Astrocyte (in vitro differentiated cells and primary cell): ENCODE measurements at regions not wholly inside any gene's neighbourhood (a gene's known extent, or its start where the extent isn't known, plus 50 kb on each side); places are given as distances from the start of the nearest gene placed in this dataset.

Experiments used
- DNase-seq: peaks from one replicate; pipeline ENCODE4 v3.0.0-alpha.2; 2010; ENCODE audit warnings: low read depth
- FAIRE-seq: peaks from 2 replicates; lab custom pipeline; 2011; peaks lifted over from hg19 to GRCh38; lab: Jason Lieb, UNC
- H2AFZ ChIP-seq: 2 replicates; pipeline ENCODE4 v1.6.0; 2012; ENCODE audit warnings: low read depth, low read length, inconsistent platforms
- H3K27ac ChIP-seq: 2 replicates; pipeline ENCODE4 v1.5.1; 2011; ENCODE audit warnings: low read depth, low read length, inconsistent platforms
- H3K27me3 ChIP-seq: 2 replicates; pipeline ENCODE4 v1.6.0; 2011; ENCODE audit warnings: low read length, inconsistent platforms; ENCODE audit not compliant: insufficient read depth
- H3K36me3 ChIP-seq: 2 replicates; pipeline ENCODE4 v1.5.1; 2011; ENCODE audit warnings: low read length, inconsistent platforms; ENCODE audit not compliant: insufficient read depth
- H3K4me1 ChIP-seq: 2 replicates; pipeline ENCODE4 v1.5.1; 2011; ENCODE audit warnings: low read length, inconsistent platforms; ENCODE audit not compliant: insufficient read depth
- H3K4me2 ChIP-seq: 2 replicates; pipeline ENCODE4 v1.6.0; 2012; ENCODE audit warnings: low read length, inconsistent platforms
- H3K4me3 ChIP-seq: 2 replicates; pipeline ENCODE4 v1.5.1; 2011; ENCODE audit warnings: low read depth, mild to moderate bottlenecking, low read length, inconsistent platforms; ENCODE audit not compliant: insufficient read depth
- H3K79me2 ChIP-seq: 2 replicates; pipeline ENCODE4 v1.6.0; 2012; ENCODE audit warnings: mild to moderate bottlenecking, low read length, inconsistent platforms; ENCODE audit not compliant: insufficient read depth
- H3K9ac ChIP-seq: 2 replicates; pipeline ENCODE4 v1.6.0; 2012; ENCODE audit warnings: mild to moderate bottlenecking, low read length, inconsistent platforms
- H3K9me3 ChIP-seq: 2 replicates; pipeline ENCODE4 v1.5.1; 2012; ENCODE audit warnings: low read depth, mild to moderate bottlenecking, low read length, inconsistent platforms; ENCODE audit not compliant: insufficient read depth
- H4K20me1 ChIP-seq: 2 replicates; pipeline ENCODE4 v1.6.0; 2012; ENCODE audit warnings: low read length, inconsistent platforms; ENCODE audit not compliant: insufficient read depth
- H3K27ac Mint-ChIP-seq: one replicate; pipeline ENCODE4 v1.8.0; 2021; ENCODE audit warnings: mild to moderate bottlenecking, mixed read lengths; ENCODE audit not compliant: unreplicated experiment
- H3K27me3 Mint-ChIP-seq: one replicate; pipeline ENCODE4 v1.8.0; 2021; ENCODE audit warnings: low read depth, mixed read lengths; ENCODE audit not compliant: unreplicated experiment
- H3K36me3 Mint-ChIP-seq: one replicate; pipeline ENCODE4 v1.8.0; 2021; ENCODE audit warnings: low read depth, mixed read lengths; ENCODE audit not compliant: unreplicated experiment
- H3K4me1 Mint-ChIP-seq: one replicate; pipeline ENCODE4 v1.8.0; 2021; ENCODE audit warnings: low read depth, mixed read lengths; ENCODE audit not compliant: unreplicated experiment
- H3K4me3 Mint-ChIP-seq: one replicate; pipeline ENCODE4 v1.8.0; 2021; ENCODE audit warnings: mild to moderate bottlenecking, moderate library complexity, mixed read lengths; ENCODE audit not compliant: unreplicated experiment
- H3K9me3 Mint-ChIP-seq: one replicate; pipeline ENCODE4 v1.8.0; 2021; ENCODE audit warnings: mild to moderate bottlenecking, mixed read lengths; ENCODE audit not compliant: unreplicated experiment
- CTCF ChIP-seq: IDR thresholded peaks from 2 replicates; pipeline ENCODE4 v1.5.1; 2011; ENCODE audit warnings: low read depth, mild to moderate bottlenecking, inconsistent platforms, low read length, moderate library complexity; ENCODE audit not compliant: insufficient read depth
- EZH2 ChIP-seq: IDR thresholded peaks from 2 replicates; pipeline ENCODE4 v1.6.1; 2012; ENCODE audit warnings: mild to moderate bottlenecking, low read length, inconsistent platforms; ENCODE audit not compliant: insufficient read depth

GRCh38 chrY:8687154-8687553, 650.1 kb upstream of the TSPY4 start:
- H3K9ac ChIP-seq = no peak overlapping the region
- no peak overlapping the region for H2AFZ ChIP-seq
- H3K79me2 ChIP-seq = no peaks in the 10 kb centered on the region
- TF ChIP-seq CTCF (no peak), EZH2 (no peak)
- no peaks in the 10 kb centered on the region for H4K20me1 ChIP-seq
- H3K4me3 Mint-ChIP-seq = no peak overlapping the region
- no peak overlapping the region for H3K4me3 ChIP-seq
- H3K27me3 Mint-ChIP-seq = no peaks in the 10 kb centered on the region
- H3K36me3 ChIP-seq = no peaks in the 10 kb centered on the region
- no peaks in the 10 kb centered on the region for H3K36me3 Mint-ChIP-seq
- H3K27ac Mint-ChIP-seq = no peak overlapping the region
- H3K4me1 ChIP-seq = no peaks in the 10 kb centered on the region
- no peak overlapping the region for H3K27ac ChIP-seq
- H3K4me1 Mint-ChIP-seq = no peaks in the 10 kb centered on the region
- FAIRE-seq = no peak
- DNase-seq = no peak
- H3K27me3 ChIP-seq = no peaks in the 10 kb centered on the region
- no peaks in the 10 kb centered on the region for H3K9me3 Mint-ChIP-seq
- H3K4me2 ChIP-seq = no peak overlapping the region
- H3K9me3 ChIP-seq = no peaks in the 10 kb centered on the region

- H3K27me3 ChIP-seq = no peaks in the 10 kb centered on the region
- TF ChIP-seq EZH2 (no peak), CTCF (no peak)
- no peaks in the 10 kb centered on the region for H3K36me3 ChIP-seq
- H3K4me3 Mint-ChIP-seq = no peak overlapping the region
- H3K27ac Mint-ChIP-seq = no peak overlapping the region
- H3K4me3 ChIP-seq = no peak overlapping the region
- H3K36me3 Mint-ChIP-seq = no peaks in the 10 kb centered on the region
- H3K4me1 Mint-ChIP-seq = no peaks in the 10 kb centered on the region
- FAIRE-seq (no peak), DNase-seq (no peak)
- H3K27ac ChIP-seq = no peak overlapping the region
- H4K20me1 ChIP-seq = no peaks in the 10 kb centered on the region
- no peak overlapping the region for H3K4me2 ChIP-seq
- no peaks in the 10 kb centered on the region for H3K9me3 ChIP-seq
- H3K79me2 ChIP-seq = no peaks in the 10 kb centered on the region
- H3K9ac ChIP-seq = no peak overlapping the region
- no peaks in the 10 kb centered on the region for H3K4me1 ChIP-seq
- H3K9me3 Mint-ChIP-seq = no peaks in the 10 kb centered on the region
- H3K27me3 Mint-ChIP-seq = no peaks in the 10 kb centered on the region
- H2AFZ ChIP-seq = no peak overlapping the region
Measured at GRCh38 chrY:8690901-8691685, 646.2 kb upstream of the TSPY4 start.

- Histone ChIP-seq H4K20me1 (no peaks in the 10 kb centered on the region), H3K27me3 (no peaks in the 10 kb centered on the region), H3K9me3 (no peaks in the 10 kb centered on the region), H3K9ac (no peak overlapping the region), H3K79me2 (no peaks in the 10 kb centered on the region), H3K4me2 (no peak overlapping the region), H3K36me3 (no peaks in the 10 kb centered on the region), H3K27ac (no peak overlapping the region), H3K4me1 (no peaks in the 10 kb centered on the region), H2AFZ (no peak overlapping the region), H3K4me3 (no peak overlapping the region)
- DNase-seq (no peak), FAIRE-seq (no peak)
- no peaks in the 10 kb centered on the region for H3K4me1 Mint-ChIP-seq
- no peaks in the 10 kb centered on the region for H3K27me3 Mint-ChIP-seq
- H3K27ac Mint-ChIP-seq = no peak overlapping the region
- H3K4me3 Mint-ChIP-seq = no peak overlapping the region
- no peak for TF ChIP-seq CTCF
- no peak for TF ChIP-seq EZH2
- no peaks in the 10 kb centered on the region for H3K9me3 Mint-ChIP-seq
- no peaks in the 10 kb centered on the region for H3K36me3 Mint-ChIP-seq
Measured at GRCh38 chrY:8698571-8698970, 638.7 kb upstream of the TSPY4 start.
